HG03095 (cell line): ENCODE measurements at regions not wholly inside any gene's neighbourhood (a gene's known extent, or its start where the extent isn't known, plus 50 kb on each side); places are given as distances from the start of the nearest gene placed in this dataset.
"Not testable (repeated sequence)": the region's sequence is repeated elsewhere in the genome, so short reads cannot be mapped to it uniquely, and the experiment has no call there.

Source experiments
- ATAC-seq: cut with Tn5 transposase; IDR thresholded peaks from one replicate; pipeline ENCODE4 v1.9.1; 2021; ENCODE audit warnings: moderate library complexity; ENCODE audit not compliant: unreplicated experiment

DNA sequence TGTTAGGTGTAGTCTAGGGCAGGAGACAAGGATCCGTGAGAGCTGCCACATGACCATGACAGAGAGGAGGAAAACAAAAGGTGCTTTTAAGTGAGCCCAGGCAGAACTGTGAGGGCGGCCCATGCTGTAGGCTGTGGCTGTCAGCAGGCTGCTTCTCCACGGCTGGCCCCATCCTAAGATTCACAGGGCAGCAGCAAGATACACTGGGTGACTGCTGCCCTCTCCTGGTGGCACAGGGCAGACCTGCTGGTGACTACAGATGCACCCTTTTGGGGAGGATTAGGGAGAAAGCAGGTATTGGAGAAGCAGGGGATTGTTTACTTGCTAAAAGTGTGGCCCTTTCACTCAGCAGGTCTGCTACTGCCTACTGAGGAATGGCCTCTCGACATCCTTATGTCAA is 112.2 kb upstream of the CCZ1B start:
- ATAC-seq = not testable (repeated sequence)

DNA sequence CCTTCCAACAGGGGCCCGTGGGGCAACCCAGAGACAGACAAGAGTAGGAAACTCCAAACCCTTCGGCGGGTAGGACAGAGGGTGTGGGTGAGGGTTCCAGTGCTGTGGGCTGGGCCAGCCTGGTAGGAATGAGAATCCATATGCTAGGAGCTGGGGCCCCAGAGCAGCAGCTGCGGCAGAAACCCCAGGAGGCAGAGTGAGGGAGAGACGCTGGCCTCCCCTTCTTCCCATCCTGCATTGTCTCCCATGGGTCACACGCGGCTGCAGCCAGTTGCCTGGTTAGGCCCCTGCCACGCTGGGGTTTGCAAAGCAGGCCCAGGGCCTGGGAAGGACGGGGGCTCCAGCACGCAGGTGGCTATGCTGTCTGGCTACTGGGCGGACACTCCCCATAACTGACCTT is 113.1 kb upstream of the CCZ1B start:
- not testable (repeated sequence) for ATAC-seq

DNA sequence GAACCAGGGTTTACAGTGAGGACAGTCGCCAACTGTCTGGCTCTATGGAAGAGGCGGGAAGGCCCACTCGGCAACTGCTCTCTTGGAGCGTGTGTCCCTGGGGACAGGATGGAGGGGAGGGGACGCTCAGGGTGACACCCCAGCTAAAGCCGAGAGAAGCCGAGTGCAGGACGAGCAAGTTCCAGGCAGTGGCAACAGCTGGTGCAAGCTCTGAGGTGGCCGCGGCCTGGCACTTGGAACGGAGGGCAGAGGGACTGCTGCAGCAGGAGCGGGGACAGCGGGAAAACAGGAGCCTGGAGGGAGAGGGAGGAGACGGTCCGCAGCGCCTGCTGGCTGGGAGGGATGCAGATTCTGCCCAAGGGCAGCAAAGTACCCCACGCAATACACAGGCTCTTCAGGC is 113.8 kb upstream of the CCZ1B start:
- ATAC-seq = not testable (repeated sequence)

DNA sequence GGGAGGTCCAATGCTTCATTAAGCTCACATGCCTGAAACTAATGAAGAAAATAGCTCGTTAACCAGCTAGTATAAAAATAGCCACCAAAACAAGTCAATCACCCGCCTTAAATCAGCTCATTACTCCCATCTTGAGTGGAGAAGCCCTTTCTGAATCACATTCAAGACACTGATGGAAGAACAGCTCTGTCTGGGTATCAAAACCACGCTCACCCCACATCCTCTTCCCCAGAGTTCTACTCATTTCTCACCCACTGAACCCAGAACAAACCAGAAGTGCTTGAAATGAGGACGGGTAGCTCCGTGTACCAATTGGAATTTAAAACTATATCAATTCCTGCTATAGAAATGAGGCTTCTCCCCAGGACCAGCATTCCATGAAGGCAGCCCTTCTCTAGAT is 120.8 kb upstream of the CCZ1B start:
- ATAC-seq = not testable (repeated sequence)

DNA sequence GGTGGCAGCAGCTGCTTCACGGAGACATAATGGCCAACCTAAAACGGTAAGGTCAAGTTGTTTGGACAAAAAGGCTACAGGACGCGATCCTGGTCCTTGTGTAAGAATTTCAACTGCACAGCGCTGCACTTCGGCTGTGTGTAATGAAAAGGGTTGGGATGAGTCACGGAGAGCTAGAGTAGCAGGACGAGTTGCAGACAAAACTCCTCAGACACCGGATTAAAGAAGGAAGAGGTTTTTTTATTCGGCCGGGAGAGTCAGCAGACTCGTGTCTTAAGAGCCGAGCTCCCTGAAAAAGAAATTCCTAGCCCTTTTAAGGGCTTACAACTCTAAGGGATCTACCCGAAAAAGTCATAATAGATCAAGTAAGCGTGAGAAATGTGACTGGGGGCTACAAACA is 124.2 kb upstream of the CCZ1B start:
- ATAC-seq = not testable (repeated sequence)

DNA sequence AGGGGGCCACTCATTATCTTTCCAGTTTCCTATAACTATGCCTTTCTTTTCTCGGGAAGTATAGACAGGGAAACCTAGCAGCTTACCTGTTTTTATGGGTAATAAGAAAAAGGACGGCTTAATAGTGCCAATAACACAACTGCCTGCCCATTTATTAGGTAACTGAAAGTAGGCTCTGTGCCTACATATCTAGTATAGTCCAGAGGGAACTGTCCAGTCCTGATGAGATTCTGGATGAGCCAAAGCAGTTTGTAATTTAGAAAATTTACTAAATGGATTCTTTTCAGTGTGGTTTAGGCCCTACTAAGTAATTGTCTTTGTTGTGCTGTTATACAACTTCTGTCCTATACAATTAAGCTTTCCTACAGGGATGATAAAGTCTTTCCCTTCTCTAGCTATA is 125.5 kb upstream of the CCZ1B start:
- ATAC-seq = not testable (repeated sequence)

DNA sequence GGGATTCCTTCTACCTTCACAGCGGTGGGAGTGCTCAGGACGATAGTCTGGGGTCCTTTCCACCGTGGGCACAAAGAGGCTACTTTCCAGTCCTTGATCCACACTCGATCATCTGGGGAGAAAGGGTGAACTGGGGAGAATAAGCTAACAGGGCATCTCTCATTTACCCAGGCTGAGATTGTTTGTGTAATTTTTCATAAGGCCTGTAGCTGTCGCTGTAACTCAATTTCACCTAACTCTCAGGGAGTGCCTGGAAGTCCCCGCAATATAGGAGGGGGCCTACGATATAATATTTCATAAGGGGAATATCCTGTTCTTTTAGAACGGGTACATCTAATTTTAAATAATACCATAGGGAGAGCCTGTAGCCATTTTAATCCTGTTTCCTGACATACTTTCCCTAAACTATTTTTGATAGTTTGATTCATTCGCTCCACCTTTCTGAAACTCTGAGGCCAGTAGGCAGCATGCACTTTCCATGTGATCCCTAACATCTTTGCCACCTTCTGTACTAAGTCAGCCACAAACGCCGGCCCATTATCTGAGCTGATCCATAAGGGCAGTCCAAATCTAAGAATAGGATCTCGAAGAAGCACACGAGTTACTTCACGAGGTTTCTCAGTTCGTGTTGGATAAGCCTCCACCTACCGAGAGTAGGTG is 127.2 kb upstream of the CCZ1B start:
- ATAC-seq = not testable (repeated sequence)

DNA sequence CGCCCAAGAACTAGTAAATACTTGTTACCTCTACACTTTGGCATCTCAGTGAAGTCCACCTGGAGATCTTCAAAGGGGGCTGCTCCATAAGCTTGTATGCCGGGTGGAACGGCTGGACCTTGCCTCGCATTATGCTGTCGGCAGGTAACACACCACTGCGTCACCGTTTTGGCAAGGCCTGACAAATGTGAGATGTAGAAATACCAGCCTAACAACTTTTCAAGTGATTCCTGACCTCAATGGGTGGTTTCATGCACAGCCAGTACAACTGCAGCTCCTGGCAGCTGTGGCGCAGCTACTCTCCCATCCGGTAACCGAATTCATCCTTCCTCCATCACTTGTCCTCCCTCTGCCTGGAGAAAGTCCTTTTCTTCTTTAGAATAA is 127.7 kb upstream of the CCZ1B start:
- not testable (repeated sequence) for ATAC-seq

DNA sequence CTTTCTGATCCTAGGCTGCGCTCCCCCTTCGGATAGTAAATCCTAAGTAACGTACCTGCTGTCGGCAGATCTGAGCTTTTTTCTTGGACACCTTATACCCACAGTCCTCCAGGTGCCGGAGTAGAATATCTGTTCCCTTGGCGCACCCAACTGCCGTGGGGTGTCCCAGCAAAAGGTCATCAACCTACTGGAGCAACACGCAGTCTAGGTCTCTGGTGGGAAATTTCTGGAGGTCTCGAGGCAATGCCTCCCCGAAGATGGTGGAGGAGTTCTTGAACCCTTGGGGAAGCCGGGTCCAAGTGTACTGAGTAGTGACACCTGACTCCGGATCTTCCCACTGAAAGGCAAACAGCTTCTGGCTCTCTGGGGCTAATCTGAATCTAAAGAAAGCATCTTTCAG is 129.3 kb upstream of the CCZ1B start:
- ATAC-seq = not testable (repeated sequence)

DNA sequence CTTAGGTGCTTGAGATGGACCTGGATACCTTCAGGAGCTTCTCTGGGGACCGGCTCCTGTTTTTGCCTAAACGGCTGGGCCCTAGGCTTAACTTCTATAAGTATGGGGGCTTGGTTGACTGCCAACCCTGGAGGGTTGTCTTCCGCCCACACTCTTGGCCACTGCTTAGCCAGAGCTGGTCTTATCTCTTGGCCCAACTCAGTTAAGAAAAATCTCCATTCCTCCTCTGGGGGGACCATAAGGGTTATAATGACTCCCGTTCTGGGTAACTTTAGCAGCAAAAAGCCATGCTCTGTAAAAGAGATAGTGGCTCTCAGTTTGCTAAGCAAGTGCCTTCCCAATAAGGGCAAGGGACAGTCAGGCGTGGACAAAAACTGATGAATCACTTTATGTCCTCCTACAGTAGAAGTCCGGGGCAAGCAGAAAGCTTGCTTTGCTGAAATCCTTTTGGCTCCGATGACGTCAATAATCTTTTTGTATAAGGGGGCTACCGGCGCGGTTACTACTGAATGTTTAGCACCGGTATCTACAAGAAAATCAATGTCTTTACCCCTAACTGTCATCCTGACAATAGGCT is 130.0 kb upstream of the CCZ1B start:
- ATAC-seq = not testable (repeated sequence)

DNA sequence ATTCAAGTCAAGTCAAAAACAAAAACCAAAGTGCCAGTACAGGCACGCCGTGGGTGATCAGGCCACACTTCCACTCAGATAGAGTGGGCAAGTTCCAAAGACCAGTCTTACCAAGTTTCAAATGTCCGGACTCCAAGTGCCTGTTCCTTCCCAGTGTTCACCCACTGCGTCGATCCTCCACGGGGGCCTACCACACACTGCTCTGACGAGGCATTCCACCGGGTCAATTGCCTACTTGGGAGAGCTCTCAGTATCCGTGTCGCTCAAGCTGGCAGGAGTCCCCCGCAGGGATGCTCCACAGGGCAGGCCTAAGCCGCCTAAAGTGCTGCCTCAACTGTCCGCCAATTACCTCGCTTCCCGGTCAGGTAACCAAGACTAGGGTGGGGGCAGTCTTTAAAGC is 132.3 kb upstream of the CCZ1B start:
- ATAC-seq = not testable (repeated sequence)

DNA sequence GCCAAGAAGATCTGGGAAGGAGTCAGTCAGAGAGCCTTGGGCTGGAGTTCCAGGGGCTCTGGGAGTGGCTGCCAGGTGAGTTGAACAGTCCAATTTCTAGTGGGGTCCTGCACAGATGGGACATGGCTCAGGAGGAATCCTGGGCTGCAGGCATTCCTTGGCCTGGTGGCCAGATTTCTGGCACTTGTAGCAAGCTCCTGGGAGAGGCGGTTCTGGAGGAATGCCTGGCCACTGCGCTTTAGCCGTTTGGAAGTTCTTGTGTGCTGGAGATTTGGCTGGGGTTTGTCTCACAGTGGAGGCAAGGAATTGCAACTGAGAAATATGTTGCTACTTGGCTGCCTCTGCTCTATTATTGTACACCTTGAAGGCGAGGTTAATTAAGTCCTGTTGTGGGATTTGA is 133.9 kb upstream of the CCZ1B start:
- ATAC-seq = not testable (repeated sequence)

DNA sequence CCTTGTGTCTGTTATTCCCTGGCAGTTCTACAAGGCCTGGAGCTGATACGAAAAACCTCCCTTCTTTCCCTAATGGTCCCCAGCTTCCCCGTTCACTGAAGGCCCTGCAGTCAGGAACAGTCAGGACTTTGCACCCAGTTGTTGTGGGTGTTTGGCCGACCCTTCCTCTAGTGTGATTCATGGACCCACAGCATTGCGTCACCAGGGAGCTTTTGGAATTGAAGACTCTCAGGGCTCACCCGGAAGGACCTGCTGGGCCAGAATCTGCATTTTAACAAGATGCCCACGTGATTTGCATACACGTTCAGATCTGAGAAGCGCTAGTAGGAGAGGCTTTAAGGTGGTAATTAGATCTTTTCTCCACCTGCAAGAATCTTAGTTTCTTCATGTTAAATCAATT is 136.8 kb upstream of the CCZ1B start:
- not testable (repeated sequence) for ATAC-seq

DNA sequence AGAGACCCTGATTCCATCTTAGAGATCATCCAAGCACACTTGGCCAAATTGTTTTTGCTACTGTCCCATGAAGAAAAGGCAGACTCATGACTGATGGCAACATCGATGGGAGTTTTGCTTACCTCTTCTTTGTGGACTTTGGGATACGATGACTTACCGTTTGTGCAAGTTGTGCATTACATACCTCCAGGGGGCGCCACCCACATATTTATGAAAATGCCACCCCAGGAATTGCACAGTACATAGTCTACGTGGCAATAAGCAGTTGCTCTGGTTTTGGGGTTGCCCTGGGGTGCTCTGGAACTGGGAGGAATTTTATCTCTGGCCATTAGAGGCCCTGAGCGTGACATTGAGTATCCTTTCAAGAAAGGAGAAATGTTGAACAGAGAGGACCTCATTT is 139.0 kb upstream of the CCZ1B start:
- not testable (repeated sequence) for ATAC-seq

DNA sequence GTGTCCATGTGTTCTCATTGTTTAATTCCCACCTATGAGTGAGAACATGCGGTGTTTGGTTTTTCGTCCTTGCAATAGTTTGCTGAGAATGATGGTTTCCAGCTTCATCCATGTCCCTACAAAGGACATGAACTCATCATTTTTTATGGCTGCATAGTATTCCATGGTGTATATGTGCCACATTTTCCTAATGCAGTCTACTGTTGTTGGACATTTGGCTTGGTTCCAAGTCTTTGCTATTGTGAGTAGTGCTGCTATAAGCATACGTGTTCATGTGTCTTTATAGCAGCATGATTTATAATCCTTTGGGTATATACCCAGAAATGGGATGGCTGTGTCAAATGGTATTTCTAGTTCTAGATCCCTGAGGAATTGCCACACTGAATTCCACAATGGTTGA is 144.1 kb upstream of the CCZ1B start:
- not testable (repeated sequence) for ATAC-seq

DNA sequence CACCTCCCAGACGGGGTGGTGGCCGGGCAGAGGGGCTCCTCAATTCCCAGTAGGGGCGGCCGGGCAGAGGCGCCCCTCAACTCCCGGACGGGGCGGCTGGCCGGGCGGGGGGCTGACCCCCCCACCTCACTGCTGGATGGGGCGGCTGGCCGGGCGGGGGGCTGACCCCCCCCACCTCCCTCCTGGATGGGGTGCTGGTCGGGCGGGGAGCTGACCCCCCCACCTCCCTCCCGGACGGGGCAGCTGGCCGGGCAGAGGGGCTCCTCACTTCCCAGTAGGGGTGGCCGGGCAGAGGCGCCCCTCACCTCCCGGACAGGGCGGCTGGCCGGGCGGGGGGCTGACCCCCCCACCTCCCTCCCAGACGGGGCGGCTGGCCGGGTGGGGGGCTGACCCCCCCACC is 148.8 kb upstream of the CCZ1B start:
- not testable (repeated sequence) for ATAC-seq

DNA sequence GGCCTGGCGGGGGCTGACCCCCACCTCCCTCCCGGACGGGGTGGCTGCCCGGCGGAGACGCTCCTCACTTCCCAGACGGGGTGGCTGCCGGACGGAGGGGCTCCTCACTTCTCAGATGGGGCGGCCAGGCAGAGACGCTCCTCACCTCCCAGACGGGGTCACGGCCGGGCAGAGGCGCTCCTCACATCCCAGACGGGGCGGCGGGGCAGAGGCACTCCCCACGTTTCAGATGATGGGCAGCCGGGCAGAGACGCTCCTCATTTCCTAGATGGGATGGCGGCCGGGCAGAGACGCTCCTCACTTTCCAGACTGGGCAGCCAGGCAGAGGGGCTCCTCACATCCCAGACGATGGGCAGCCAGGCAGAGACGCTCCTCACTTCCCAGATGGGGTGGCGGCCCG is 149.3 kb upstream of the CCZ1B start:
- not testable (repeated sequence) for ATAC-seq

DNA sequence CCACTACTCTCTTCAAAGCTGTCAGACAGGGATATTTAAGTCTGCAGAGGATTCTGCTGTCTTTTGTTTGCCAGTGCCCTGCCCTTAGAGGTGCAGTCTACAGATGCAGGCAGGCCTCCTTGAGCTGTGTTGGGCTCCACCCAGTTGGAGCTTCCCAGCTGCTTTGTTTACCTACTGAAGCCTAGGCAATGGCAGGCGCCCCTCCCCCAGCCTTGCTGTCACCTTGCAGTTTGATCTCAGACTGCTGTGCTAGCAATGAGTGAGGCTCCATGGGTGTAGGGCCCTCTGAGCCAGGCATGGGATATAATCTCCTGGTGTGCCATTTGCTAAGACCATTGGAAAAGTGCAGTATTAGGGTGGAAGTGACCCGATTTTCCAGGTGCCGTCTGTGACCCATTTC is 151.3 kb upstream of the CCZ1B start:
- not testable (repeated sequence) for ATAC-seq

DNA sequence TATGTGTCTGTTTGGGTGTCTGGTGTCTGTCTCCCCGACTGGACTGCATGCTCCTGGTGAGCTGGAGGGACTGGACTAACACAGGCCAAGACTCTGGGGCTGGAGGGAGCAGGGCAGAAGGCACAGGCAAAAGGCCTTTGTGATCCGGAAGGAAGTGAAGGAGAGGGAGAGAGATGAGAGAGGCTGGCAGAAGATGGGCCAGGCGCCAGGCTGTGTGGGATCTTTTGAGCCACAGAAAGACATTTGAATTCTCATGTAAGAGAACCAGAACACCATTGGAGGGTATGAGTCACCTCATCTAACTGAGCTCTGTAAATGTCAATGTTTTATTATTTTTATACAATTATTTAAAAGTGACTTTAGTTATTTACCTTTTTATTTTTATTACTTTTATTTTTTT is 152.3 kb upstream of the CCZ1B start:
- not testable (repeated sequence) for ATAC-seq

DNA sequence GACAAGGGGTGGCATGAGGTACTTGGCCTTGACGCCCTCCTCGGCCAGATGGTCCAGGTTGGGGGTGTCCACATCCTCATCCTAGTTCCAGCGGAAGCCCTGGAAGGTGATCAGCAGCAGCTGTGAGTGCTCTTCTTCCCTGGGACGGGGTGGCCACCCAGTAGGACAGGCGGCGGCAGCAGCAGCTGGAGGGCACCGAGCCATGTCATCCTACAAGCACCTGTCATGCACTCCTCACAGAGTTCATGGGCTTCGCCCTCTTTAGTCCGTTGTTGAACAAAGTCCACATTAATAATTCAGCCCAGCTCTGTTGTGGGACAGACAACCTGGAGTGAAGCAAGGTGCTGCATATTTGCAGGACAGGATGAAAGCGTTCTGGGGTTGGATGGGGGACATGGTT is 153.4 kb upstream of the CCZ1B start:
- not testable (repeated sequence) for ATAC-seq

DNA sequence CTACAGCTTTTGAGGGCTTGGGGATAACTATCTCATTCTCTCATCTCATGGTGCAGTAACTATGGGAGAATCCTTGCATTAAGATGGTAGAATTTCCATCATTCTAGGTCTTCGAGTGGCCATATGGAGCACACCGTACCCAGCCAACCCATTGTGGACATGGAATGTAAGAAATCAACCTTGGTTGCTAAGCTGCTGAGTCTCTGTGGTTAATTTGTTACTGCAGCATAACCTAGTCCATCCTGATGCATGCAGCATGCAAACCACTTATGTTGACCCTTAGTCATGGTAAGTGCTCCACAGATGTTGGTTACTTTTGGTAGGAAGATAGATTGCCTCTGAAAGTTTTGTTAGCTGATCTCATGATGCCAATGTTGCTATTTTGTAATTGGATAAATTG is 156.3 kb upstream of the CCZ1B start:
- not testable (repeated sequence) for ATAC-seq

DNA sequence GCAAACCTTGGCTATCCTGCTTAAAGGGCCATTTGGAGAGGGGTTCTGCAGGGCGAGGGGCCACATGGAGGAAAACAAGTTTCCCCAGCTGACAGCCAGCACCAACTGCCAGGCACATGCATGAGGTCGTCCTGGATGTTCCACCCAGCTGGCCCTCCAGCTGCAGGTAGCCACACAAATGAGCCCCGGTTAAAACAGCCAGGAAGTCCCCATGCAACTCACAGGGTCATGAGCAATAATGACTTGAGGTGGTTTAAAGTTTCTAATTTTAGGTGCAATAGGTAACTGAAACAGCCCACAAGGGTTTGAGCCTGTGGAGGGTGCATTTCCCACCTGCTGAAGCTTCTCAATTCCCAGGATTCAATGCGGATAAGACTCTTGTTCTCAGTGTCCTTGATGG is 160.8 kb upstream of the CCZ1B start:
- ATAC-seq = not testable (repeated sequence)

DNA sequence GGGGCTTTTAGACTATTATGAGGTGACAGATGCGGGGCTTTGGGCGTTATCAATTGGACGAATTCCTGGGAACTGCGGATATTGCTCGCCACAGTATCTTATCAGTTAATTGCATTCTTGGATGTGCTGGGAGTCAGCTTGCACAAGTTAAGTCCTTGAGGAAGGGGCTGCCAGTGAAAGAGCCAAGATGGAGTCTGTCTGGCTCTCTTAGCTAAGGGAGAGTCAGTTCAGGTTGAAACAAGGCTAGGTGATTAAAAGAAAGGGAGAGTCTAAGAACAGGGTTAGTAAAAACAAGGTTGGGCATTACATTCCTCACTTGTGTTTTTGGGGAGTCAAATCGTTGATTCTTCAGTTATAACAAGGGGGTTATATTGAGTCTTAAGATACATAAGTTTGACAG is 162.5 kb upstream of the CCZ1B start:
- not testable (repeated sequence) for ATAC-seq
